ENCODE measurements at regions not wholly inside any gene's neighbourhood (a gene's known extent, or its start where the extent isn't known, plus 50 kb on each side); places are given as distances from the start of the nearest gene placed in this dataset.

DNA sequence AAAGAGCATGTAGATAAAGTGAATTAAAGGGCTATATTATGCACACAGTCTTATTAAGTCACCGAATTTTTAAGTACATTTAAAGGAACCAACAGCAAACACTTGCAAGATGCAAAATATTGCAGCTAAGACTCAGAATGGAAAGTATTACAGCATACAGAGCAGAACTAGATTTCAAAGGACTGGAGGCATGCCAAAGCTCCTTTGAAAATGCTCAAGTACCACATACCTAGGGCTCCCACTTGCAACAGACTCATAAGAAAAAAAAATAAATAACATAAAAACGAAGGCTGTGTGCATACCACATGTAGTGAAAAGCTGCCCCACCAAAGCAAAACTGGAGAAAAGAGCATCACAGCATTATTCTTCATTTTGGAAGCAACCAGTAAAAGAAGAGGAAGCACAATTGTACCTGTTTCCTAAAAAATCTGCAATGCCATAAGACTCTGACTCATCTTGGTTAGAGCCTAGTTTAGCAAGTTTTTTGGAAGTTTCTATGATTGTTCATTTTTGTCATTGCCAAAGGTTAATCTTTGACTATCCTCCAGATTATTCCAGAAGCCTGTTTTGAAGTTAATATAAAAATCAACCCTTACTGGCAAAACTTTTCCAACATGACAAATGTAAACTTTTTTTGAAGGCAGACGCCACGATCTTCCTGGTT, 306.0 kb upstream of the COL3A1 start:
- Mint-ChIP-seq H3K27ac (no peak overlapping the region), H3K9me3 (peaks cover 0 to 2% (median 0%) of the 10 kb centered on the region in 7 donors), H3K27me3 (ENCODE audit: low read depth in 3 of 3) (no peaks in the 10 kb centered on the region), H3K4me1 (no peaks in the 10 kb centered on the region), H3K4me3 (no peak overlapping the region), H3K36me3 (no peaks in the 10 kb centered on the region)
- no peak for DNase-seq
- Histone ChIP-seq H3K4me3 (replicated peaks in 1 of 3; ENCODE audit: low read depth in 2 of 3, low read length in 3 of 3) (no peak overlapping the region), H3K79me2 (ENCODE audit: insufficient read depth, low read length) (no peaks in the 10 kb centered on the region), H3K36me3 (replicated peaks in 1 of 2; ENCODE audit: control insufficient read depth in 1 of 2, insufficient read depth in 2 of 2, low read length in 2 of 2) (no peaks in the 10 kb centered on the region), H3K9ac (ENCODE audit: insufficient read depth, low read length, poor library complexity, severe bottlenecking) (no peak overlapping the region), H2AFZ (ENCODE audit: insufficient read depth, low read depth, low read length, poor library complexity, severe bottlenecking) (no peak overlapping the region), H3K4me2 (replicated peaks; ENCODE audit: extremely low read depth, low read length, poor library complexity, severe bottlenecking) (no peak overlapping the region), H4K20me1 (ENCODE audit: insufficient read depth, low read length) (no peaks in the 10 kb centered on the region), H3K27me3 (ENCODE audit: control insufficient read depth in 2 of 2, insufficient read depth in 2 of 2, low read length in 2 of 2) (no peaks in the 10 kb centered on the region), H3K4me1 (ENCODE audit: control insufficient read depth in 1 of 2, insufficient read depth in 2 of 2, low read length in 2 of 2) (no peaks in the 10 kb centered on the region), H3K9me3 (replicated peaks in 1 of 2; ENCODE audit: control insufficient read depth in 1 of 2, insufficient read depth in 1 of 2, low read length in 2 of 2) (peaks cover 0 to 3% of the 10 kb centered on the region in 2 donors), H3K27ac (ENCODE audit: low read depth in 1 of 2, low read length in 2 of 2) (no peak overlapping the region)
- TF ChIP-seq, protein P1, sequence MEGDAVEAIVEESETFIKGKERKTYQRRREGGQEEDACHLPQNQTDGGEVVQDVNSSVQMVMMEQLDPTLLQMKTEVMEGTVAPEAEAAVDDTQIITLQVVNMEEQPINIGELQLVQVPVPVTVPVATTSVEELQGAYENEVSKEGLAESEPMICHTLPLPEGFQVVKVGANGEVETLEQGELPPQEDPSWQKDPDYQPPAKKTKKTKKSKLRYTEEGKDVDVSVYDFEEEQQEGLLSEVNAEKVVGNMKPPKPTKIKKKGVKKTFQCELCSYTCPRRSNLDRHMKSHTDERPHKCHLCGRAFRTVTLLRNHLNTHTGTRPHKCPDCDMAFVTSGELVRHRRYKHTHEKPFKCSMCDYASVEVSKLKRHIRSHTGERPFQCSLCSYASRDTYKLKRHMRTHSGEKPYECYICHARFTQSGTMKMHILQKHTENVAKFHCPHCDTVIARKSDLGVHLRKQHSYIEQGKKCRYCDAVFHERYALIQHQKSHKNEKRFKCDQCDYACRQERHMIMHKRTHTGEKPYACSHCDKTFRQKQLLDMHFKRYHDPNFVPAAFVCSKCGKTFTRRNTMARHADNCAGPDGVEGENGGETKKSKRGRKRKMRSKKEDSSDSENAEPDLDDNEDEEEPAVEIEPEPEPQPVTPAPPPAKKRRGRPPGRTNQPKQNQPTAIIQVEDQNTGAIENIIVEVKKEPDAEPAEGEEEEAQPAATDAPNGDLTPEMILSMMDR (IDR thresholded peaks at IDR 0.05) = no peak
- 50% methylated on average over 1 of the region's 4 CpGs for WGBS (ENCODE audit: insufficient coverage)
- intact Hi-C loops (cut with micrococcal nuclease) = no loop called here

DNA sequence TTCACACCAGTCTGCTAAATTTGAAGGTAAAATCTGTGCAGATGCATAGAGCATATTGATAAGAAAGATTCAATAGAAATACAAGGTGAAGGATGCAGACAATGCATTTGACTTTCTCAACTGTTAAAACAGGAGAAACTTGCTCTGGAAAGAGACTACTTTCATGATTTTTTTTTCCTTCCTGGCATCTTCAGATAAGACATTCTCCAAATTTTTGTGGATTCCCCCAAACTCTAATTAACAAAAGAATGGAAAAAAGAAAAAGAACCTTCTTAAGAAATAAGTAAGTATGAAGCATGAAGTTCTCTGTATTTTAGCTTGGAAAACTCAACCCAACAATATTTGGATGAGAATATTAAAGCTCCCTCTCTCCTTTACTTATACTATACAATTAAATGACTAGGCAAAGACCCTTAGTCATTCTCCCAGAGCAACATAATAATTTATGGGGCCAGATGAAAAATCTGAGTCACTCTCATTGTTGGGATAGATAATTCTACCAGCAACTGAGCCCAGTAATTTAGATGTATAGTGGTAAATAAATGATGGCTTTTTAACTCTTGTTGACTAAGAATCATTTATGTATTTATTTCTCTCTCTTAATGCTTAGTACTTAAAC, 298.7 kb upstream of the COL3A1 start:
- no peak overlapping the region for H3K4me3 Mint-ChIP-seq
- peaks cover 0 to 5% (median 0%) of the 10 kb centered on the region in 7 donors for H3K9me3 Mint-ChIP-seq
- DNase-seq = no peak
- no peak overlapping the region for H3K27ac ChIP-seq (ENCODE audit: low read depth in 1 of 2, low read length in 2 of 2)
- H2AFZ ChIP-seq (ENCODE audit: insufficient read depth, low read depth, low read length, poor library complexity, severe bottlenecking) = no peak overlapping the region
- no peaks in the 10 kb centered on the region for H4K20me1 ChIP-seq (ENCODE audit: insufficient read depth, low read length)
- no peaks in the 10 kb centered on the region for H3K27me3 ChIP-seq (ENCODE audit: control insufficient read depth in 2 of 2, insufficient read depth in 2 of 2, low read length in 2 of 2)
- peaks cover 0 to 4% of the 10 kb centered on the region in 2 donors for H3K9me3 ChIP-seq (replicated peaks in 1 of 2; ENCODE audit: control insufficient read depth in 1 of 2, insufficient read depth in 1 of 2, low read length in 2 of 2)
- H3K4me1 Mint-ChIP-seq = no peaks in the 10 kb centered on the region
- H3K27me3 Mint-ChIP-seq (ENCODE audit: low read depth in 3 of 3) = no peaks in the 10 kb centered on the region
- no peak overlapping the region for H3K27ac Mint-ChIP-seq
- no peaks in the 10 kb centered on the region for H3K79me2 ChIP-seq (ENCODE audit: insufficient read depth, low read length)
- H3K4me2 ChIP-seq (replicated peaks; ENCODE audit: extremely low read depth, low read length, poor library complexity, severe bottlenecking) = no peak overlapping the region
- H3K4me3 ChIP-seq (replicated peaks in 1 of 3; ENCODE audit: low read depth in 2 of 3, low read length in 3 of 3) = no peak overlapping the region
- H3K36me3 Mint-ChIP-seq = no peaks in the 10 kb centered on the region
- intact Hi-C loops (cut with micrococcal nuclease) = no loop called here
- TF ChIP-seq, protein P1 (IDR thresholded peaks at IDR 0.05) = no peak
- no peak overlapping the region for H3K9ac ChIP-seq (ENCODE audit: insufficient read depth, low read length, poor library complexity, severe bottlenecking)
- no peaks in the 10 kb centered on the region for H3K36me3 ChIP-seq (replicated peaks in 1 of 2; ENCODE audit: control insufficient read depth in 1 of 2, insufficient read depth in 2 of 2, low read length in 2 of 2)
- no peaks in the 10 kb centered on the region for H3K4me1 ChIP-seq (ENCODE audit: control insufficient read depth in 1 of 2, insufficient read depth in 2 of 2, low read length in 2 of 2)

Data from CD14-positive monocyte (primary cell).